GM20431 (cell line): ENCODE measurements at regions not wholly inside any gene's neighbourhood (a gene's known extent, or its start where the extent isn't known, plus 50 kb on each side); places are given as distances from the start of the nearest gene placed in this dataset.

Experiments
- in situ Hi-C: fragments of 300-500 bp; cut with MseI, MboI; formaldehyde crosslinking; loops from one replicate; pipeline ENCODE4 v1.15.0; 2020; ENCODE audit warnings: low sequenced_read_pairs; ENCODE audit not compliant: unreplicated experiment

- in situ Hi-C loops, result no loop called here
Measured at GRCh38 chr13:107119989-107120881, 552.3 kb upstream of the ARGLU1 start.

DNA sequence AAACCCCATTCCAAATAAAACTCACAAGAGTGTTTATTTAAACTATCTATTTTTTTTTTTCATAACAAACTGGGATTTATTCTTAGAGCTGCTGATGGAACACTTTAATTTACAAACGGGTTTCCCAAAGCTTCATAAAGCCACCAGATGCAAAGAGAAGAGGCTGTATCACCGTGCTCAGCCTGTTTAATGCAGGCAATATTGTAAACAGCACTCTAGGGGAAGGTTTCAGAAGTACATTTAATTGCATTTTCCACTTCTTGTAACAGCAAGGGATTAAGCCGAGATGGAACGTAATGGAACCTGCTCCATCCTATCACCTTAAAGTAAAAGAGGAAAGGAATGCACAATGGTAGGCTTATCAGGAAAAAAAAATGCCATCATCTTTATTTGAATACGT lies 550.6 kb upstream of the ARGLU1 start:
- in situ Hi-C loops, result no loop called here

- in situ Hi-C loops, result no loop called here
Measured at GRCh38 chr13:107117327-107118012, 549.5 kb upstream of the ARGLU1 start.

- in situ Hi-C loops, result no loop called here
Measured at GRCh38 chr13:107113387-107113786, 545.5 kb upstream of the ARGLU1 start.

DNA sequence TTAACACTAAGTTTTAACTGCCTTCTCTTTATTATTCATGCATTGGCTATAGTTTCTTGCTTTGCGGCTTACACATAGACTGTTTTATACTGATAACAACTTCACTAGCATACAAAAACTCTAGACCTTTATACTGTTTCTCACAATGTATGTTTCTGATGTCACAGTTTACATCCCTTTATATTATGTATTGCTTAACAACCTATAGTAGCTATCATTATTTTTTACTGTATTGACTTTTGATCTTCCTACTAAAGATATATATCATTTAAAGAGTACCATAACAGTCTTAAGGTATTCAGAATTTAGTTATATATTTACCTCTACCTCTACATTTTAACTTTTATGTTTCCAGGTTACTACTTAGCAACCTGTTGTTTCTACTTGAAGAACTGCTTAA lies 543.3 kb upstream of the ARGLU1 start:
- in situ Hi-C loops, result no loop called here

- in situ Hi-C loops, result no loop called here
Measured at GRCh38 chr13:107104631-107105030, 536.7 kb upstream of the ARGLU1 start.

DNA sequence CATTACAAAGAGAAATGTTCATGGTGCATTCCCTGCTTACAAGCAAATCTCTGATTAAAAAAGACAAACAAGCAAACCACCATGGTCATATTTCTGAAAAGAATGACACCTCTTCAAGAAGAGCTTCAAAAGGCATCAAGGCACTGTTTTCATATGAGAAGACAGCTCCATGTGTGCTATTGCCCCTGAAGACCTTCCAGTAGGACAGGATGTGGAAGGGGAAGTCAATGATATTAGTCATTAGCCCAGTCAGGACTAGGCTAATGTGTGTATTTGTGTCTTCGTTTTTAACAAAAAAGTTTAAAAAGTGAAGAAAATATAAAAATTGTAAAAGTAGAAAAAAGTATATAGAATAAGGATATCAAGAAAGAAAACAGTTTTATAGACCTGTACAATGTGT lies 534.7 kb upstream of the ARGLU1 start:
- in situ Hi-C loops, result no loop called here

GRCh38 chr13:107099661-107100060 lies 531.7 kb upstream of the ARGLU1 start:
- in situ Hi-C loops, result no loop called here

- in situ Hi-C loops, result no loop called here
Measured at GRCh38 chr13:107097916-107098315, 530.0 kb upstream of the ARGLU1 start.

- in situ Hi-C loops, result no loop called here
Measured at GRCh38 chr13:107095876-107096275, 527.9 kb upstream of the ARGLU1 start.

DNA sequence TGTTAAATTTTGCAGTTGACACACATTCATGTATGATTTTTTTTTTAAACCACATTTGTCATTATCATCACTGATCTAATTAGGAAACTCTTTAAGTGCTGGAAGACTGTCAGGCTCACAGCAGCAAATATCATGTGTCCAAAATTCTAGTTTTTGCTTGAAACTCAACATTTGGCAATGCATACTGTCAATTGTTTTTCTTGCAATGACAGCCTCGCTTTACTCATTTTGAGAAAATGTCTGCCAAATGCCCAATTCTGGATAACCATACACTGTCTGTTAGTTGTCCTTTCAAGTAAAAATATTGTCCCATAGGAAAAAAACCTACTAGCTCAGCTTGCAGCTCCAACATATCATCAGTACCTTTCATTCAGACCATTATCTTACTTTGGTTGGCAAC lies 523.9 kb upstream of the ARGLU1 start:
- in situ Hi-C loops, result no loop called here

DNA sequence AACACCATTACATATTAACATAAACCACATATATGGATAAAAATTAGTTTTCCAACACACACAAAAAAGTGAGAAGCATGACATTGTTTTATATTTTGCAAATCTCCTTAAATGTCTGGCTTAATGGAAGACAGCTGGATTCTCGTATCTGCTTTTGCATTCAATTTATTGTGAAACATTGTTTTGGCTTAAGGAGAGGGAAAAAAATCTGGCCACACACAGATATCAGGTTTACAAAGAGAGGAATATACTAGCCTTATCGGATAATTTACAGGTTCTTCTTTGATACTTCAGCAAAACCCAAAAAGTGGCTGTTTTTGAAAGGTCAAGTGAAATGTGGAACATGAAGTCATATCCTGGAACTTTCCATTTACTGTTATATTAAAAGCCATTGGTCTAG lies 523.5 kb upstream of the ARGLU1 start:
- in situ Hi-C loops, result no loop called here

GRCh38 chr13:107088061-107088460 lies 520.1 kb upstream of the ARGLU1 start:
- in situ Hi-C loops, result no loop called here

GRCh38 chr13:107079423-107080049 lies 511.6 kb upstream of the ARGLU1 start:
- in situ Hi-C loops, result no loop called here

DNA sequence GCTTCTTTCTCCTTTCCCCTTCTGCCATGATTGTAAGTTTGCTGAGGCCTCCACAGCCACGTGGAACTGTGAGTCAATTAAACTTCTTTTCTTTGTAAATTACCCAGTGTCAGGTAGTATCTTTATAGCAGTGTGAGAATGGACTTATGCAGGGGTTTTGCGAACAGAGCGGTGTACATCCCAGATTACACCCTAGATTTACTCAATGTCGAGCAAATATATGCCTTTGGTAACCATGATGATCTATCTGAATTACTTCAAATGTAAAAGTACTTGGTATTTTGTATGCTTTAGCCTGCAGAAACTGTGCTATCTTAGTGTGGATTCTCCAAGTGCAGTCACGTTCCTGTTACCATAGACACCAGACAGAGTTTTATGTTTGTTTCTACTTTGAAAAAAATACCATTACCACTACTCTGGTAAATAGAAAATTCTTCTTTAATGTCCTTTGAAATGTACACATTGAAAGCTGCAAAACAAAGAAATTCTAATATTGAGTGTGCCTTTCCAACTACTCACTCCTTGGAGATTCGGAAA lies 510.4 kb upstream of the ARGLU1 start:
- in situ Hi-C loops, result no loop called here

DNA sequence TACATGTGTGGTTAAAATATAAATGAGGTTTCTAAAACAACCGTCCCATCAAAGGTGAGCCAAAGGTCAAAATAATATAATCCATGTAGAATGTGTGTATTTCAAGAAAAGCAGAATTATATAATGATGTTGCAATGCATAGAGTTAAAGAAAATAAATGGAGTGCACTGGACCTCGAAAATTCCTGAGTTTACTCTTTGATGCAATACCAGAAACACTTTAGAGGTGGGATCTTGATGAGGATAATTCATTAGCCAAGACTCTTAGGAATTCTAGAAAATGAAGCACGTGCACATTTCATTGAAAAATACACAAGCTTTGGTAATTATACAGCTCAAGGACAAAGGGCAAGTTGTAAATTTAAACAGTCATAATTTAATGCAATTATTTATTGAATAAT lies 508.9 kb upstream of the ARGLU1 start:
- in situ Hi-C loops, result no loop called here

DNA sequence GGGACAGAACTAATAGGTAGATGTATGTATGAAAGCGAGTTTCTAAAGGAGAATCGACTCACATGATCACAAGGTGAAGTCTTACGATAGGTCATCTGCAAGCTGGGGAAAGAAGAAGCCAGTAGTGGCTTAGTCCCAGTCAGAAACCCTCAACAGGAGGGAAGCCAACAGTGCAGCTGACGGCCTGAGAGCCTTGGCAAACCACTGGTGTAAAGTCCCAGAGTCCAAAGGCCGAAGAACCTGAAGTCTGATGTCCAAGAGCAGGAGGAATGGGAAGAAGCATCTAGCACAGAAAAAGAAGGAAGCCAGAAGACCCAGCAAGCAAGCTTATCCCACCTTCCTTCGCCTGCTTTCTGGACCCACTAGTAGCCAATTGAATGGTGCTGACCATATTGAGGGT lies 507.6 kb upstream of the ARGLU1 start:
- in situ Hi-C loops, result no loop called here

DNA sequence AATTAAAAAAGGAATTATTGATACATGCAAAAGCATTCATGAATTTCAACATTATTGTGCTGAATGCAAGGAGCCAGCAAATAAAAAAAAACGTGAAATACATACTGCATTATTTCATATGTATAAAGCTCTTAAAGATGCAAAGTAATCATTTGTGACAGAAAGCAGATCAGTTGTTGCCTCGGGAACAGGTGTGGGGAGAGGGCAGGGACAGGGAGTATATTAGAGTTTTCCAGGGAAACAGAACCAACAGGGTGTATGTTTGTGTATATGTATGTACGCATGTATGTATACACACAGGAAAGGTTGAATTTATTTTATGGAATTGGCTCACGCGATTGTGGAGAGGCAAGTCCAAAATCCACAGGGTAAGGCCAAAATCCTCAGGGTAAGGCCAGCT lies 502.9 kb upstream of the ARGLU1 start:
- in situ Hi-C loops, result no loop called here

DNA sequence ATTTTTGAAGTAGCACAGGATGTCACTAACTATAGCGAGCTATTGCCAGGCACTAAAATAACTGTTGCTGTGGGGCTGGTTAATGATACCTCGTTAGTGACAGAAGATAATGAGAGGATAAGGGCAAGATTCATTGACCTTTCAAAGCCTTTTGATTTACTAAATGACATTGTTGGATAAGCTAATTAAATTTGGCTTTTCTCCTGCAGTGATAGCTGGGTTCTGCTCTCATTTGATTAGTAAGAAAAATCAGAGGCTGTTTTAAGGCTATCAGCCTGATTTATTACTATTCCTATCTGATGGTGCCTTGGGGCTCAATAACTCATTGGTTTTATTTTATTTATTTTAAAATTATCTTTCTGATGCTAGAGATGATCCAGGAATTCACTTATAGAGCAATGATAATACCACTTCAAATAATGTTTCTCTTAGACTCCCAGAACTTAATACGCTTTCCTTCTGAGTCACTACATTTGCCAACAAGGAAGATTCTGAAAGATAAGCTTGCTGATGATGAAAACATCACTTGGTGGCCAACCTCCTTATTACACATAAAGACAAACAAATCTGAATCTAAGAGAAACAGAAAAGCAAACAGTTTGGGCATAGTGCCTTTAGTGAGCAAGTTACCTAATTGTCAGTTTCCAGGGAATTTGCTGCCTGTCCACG lies 501.3 kb upstream of the ARGLU1 start:
- in situ Hi-C loops, result no loop called here

GRCh38 chr13:107067381-107067780 lies 499.4 kb upstream of the ARGLU1 start:
- in situ Hi-C loops, result no loop called here
